DMS53 treated with DMSO at 0.1 percent for 48 hours (cell line): ENCODE measurements at regions not wholly inside any gene's neighbourhood (a gene's known extent, or its start where the extent isn't known, plus 50 kb on each side); places are given as distances from the start of the nearest gene placed in this dataset.
A peak's percentile ranks its signal among the peaks of the same experiment; 100 is the strongest.

Experiments
- DNase-seq: peaks from one replicate; lab custom pipeline; 2025; ENCODE audit not compliant: unreplicated experiment; lab: John Stamatoyannopoulos, UW

- no peak for DNase-seq
Observed at GRCh38 chr5:125564317-125564975, 818.0 kb upstream of the ZNF608 start.

DNA sequence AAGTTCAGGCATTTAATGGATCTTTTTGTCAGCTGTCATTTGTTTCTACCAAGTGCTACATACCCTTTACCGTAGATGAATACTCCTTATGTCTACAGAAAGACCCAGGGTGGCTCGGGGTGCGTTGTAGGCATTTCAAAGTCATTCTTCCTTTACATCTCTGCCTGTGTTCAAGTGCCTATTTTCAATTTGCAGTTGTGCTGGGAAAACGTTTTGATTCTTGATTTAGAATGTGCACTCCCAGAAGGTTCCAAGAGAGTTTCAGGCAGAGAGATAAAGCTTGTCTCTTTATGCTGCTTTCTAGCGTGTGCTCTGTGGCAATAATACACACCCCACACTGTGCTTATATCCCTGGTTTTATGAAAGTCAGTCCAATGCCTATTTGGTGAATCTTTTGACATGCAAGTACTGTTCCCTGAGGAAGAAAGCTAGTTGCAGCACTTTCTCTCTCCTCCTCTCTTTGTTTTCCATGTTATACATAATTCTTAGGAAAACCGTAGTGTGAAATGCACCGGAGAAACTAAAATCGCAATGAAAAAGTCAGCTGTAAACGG, 828.1 kb upstream of the ZNF608 start:
- DNase-seq, result no peak

DNA sequence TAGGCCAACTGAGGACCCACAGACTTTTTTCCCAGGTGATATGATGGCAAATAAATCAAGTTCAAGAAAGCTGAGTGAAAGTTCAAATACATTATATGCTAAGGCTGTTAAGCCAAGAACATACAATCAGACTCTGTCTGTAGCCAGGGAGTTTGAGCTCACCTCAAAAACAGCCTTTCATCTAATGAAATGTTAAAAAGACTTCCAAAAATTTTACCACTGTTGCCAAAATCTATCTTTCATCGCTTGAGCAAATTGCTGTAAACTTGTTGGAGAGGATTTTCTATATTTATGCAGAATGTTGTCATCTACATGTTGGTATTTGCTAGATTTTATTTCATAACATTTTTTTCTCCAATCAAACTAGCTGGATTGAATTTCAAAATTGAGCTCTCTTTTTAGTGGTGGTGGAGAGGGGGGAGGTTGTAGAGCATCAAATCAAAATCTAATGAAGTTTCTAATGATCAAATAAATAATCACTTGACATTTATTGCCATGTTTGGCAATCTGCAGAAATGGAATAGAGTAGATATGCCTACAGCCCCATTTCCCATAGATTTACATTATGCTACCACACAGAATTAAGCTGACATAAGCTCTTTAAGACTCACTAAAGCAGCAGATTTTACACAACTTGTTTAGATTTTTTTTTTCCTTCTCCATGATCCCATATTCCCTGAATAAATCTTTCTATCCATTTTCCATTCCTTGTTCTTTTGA, 828.9 kb upstream of the ZNF608 start:
- no peak for DNase-seq

DNA sequence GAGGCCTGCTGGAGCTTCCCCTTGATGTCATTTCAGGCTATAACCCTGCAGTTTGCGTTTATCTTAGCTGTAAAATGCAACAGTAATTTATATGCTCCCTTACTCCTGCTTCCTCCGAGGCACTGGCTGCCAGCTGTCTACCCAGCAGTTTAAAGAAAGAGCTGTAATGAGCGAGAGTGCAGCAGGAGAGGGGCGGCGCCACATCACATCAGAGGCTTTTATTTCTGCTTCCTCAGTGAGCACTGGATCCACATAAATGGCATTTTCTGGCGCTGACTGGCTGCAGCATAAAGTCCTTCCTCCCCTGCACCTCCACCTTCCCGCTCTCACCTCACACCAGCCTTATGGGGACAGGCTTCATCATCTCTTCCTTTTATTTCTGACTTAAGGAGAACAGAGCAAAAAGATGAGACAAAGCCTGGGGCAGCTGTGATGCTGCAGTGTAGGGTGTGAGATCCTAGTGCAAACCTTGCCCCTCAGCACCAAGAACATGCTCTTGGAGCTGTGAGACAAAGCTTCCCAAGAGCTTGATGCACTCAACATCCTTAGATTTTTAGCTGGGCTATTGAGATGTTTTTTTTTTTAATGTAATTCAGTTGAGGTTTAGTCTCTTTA, 829.6 kb upstream of the ZNF608 start:
- DNase-seq, result peak; percentile 63

DNA sequence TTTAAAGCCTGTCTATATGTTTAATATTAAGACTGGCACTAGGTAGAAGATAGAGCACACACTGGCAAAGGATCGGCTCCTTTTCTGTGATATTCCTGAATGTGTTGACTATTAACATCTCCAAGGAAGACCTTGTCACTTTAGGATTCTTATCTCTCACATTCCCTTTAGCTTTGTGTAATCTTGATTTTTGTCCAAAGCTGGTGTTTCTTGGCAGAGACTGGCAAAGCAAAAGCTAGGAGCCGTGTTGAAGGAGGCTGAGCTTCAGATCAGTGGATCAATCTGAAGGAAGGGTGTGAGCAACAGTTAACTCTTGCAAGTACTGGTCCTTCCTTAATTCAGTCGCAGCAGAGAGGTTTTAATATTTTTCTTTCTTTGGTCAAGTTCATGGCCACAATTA, 830.4 kb upstream of the ZNF608 start:
- DNase-seq, result no peak

GRCh38 chr5:125578551-125578950, 832.1 kb upstream of the ZNF608 start:
- DNase-seq, result no peak

- no peak for DNase-seq
Observed at GRCh38 chr5:125579182-125579581, 832.7 kb upstream of the ZNF608 start.

GRCh38 chr5:125581311-125581710, 834.9 kb upstream of the ZNF608 start:
- DNase-seq, result no peak

GRCh38 chr5:125582352-125582751, 835.9 kb upstream of the ZNF608 start:
- no peak for DNase-seq

DNA sequence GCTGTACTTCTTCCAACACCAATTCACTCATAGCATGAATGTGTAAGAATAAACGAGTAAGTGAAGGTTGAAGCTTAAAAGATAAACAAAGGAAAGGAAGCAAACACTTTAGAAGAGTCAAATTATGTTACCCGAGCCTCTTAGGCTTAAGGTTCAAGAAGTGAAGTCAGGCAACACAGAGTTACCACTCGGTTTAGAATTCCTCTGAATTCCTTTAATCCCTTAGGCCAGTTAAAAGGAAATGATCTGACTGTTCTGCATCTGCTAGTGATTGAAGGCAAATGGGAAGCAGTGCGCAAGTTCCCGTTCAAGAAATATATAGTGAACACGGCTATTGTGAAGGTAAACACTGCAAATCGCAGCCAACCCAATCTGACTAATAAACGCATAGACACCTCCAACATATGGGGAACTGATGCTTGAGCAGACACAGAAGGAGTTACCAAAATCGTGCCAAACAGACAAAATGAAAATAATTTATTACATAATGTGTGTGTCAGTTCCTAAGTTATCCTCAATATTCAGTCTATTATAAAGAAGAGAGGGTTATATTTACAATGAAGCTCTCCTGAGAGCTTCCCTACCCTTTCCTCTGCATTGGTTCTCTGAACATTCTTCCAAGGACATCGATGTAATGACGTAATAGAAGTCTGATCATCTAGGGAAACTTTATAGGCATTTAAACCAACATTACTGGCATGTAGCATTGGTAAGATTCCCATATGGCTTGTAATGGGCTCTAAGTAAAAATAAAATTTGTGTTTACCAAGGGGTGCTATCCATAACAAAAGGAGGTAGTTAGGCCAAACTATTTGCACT, 837.1 kb upstream of the ZNF608 start:
- DNase-seq, result no peak

DNA sequence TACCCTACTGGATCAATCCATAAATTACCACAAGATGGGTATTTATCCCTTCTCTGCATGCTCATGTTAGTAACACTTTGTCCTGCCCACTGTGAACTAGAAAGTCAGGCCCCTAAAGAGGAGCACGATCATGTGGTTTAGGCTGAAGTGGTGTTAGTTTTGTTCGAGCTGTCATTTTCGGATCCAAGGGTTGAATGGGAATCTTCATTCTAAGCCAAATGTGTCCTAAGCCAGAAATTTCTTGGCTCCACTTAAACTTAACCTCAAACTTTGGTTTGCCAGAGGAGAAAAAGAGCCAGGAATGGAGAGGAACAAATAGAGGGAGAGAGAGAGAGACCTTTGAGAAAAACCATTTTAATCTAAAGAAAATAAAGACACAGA, 837.7 kb upstream of the ZNF608 start:
- no peak for DNase-seq

- no peak for DNase-seq
Observed at GRCh38 chr5:125587631-125588030, 835.6 kb upstream of the GRAMD2B start.

GRCh38 chr5:125592856-125593255, 830.4 kb upstream of the GRAMD2B start:
- DNase-seq, result no peak

DNA sequence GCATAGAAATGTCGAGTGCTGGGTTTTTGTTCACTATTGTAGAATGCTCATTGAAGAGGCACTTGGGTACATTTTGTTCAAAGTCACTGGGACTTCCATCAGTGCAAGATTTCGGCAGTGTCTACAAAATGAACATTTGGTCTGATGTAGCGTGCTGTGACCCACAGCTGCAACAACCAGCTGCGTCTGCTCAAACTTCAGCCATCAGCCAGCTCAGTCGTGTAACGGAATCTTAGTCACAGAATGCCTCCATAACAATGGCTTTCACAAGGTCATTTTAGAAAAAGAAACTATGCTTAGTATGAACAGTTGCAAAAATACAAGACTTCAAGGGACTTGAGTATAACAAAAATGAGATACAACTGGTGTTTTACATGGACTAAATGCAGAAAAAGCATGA, 828.1 kb upstream of the GRAMD2B start:
- DNase-seq, result no peak

GRCh38 chr5:125595845-125596244, 827.4 kb upstream of the GRAMD2B start:
- DNase-seq, result no peak

GRCh38 chr5:125597338-125597737, 825.9 kb upstream of the GRAMD2B start:
- DNase-seq, result no peak

- DNase-seq, result no peak
Observed at GRCh38 chr5:125600559-125600958, 822.6 kb upstream of the GRAMD2B start.

- no peak for DNase-seq
Observed at GRCh38 chr5:125602184-125602583, 821.0 kb upstream of the GRAMD2B start.

GRCh38 chr5:125603321-125603720, 819.9 kb upstream of the GRAMD2B start:
- DNase-seq, result no peak

DNA sequence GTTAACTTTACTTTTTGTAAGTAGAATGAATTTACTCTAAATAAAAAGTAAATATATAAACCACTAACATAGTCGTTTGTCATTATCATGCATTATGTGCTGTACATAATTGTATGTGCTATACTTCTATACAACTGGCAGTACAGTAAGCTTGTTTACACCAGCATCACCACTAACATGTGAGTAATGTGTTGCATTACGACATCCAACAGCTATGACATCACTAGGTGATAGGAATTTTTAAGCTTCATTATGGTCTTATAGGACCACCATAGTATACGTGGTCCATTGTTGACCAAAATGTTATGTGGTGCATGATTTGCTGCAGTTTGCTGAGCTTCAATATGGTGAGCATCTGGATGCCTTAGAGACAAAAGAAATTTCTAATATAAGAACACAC, 819.1 kb upstream of the GRAMD2B start:
- DNase-seq, result no peak

GRCh38 chr5:125607018-125607417, 816.2 kb upstream of the GRAMD2B start:
- DNase-seq, result no peak
